ENCODE measurements at regions not wholly inside any gene's neighbourhood (a gene's known extent, or its start where the extent isn't known, plus 50 kb on each side); places are given as distances from the start of the nearest gene placed in this dataset.

DNA sequence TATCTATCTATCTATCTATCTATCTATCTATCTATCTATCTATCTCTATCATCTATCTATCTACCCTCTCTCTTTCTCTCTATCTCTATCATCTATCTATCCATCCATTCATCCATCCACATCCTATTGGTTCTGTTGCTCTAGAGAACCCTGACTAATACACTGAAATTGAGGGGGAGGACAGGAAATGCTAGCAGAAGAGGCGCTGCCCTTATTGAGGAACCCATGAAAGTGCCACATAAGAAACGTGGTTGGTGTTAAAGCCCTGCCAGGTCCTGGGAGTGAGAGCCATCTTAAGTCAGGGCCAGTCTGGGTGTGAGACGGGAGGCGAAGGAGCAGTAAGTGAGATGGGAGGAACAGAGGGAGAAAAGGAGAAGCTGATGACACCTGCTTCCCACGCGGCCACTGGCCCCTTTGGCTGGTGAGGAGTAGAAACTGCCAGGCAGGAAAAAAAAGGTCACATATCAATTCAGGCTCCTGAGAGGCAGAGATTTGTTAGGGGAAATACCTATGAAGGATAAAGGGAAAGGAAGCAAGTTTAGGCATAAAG lies 87.9 kb upstream of the PLET1 start:
- TF ChIP-seq CTCF (IDR thresholded peaks at IDR 0.05; ENCODE audit: low read depth, low read length, missing input control) (no peak), SP1 (IDR thresholded peaks at IDR 0.05) (no peak), JUND (IDR thresholded peaks at IDR 0.05) (no peak), GABPA (IDR thresholded peaks at IDR 0.05 in 1 of 2, conservative IDR thresholded peaks at IDR 0.05 in 1 of 2) (no peak), ZBTB33 (IDR thresholded peaks at IDR 0.05) (no peak), FOXA1 (IDR thresholded peaks at IDR 0.05) (no peak), YY1 (IDR thresholded peaks at IDR 0.05) (no peak), RAD21 (IDR thresholded peaks at IDR 0.05) (no peak)

All from liver (tissue), 3 donors.